ENCODE measurements at regions not wholly inside any gene's neighbourhood (a gene's known extent, or its start where the extent isn't known, plus 50 kb on each side); places are given as distances from the start of the nearest gene placed in this dataset.

DNA sequence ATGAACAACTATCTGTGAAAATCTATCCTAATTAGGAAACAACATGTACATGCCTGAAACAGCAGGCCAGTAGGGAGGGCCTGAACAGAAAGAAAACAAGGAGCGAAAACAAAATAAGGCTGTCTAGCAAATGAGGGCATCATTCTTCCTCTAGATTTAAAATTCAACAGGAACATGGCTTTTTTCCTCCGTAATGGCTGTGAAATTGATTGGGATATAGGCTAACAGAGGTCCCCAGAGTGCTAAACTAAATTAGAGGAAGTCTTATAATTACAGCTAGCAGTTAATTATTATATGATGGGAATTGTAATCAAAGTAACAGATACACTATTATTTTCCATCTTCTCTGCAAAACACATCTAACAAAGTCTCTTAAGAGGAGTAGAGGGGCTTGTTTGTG is 51.7 kb upstream of the TIAM1 start:
- TF ChIP-seq, protein P1, sequence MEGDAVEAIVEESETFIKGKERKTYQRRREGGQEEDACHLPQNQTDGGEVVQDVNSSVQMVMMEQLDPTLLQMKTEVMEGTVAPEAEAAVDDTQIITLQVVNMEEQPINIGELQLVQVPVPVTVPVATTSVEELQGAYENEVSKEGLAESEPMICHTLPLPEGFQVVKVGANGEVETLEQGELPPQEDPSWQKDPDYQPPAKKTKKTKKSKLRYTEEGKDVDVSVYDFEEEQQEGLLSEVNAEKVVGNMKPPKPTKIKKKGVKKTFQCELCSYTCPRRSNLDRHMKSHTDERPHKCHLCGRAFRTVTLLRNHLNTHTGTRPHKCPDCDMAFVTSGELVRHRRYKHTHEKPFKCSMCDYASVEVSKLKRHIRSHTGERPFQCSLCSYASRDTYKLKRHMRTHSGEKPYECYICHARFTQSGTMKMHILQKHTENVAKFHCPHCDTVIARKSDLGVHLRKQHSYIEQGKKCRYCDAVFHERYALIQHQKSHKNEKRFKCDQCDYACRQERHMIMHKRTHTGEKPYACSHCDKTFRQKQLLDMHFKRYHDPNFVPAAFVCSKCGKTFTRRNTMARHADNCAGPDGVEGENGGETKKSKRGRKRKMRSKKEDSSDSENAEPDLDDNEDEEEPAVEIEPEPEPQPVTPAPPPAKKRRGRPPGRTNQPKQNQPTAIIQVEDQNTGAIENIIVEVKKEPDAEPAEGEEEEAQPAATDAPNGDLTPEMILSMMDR (IDR thresholded peaks at IDR 0.05), result no peak
- no peak for TF ChIP-seq POLR2A (IDR thresholded peaks at IDR 0.05)
